Retinal pigment epithelial cell (primary cell): ENCODE measurements at regions not wholly inside any gene's neighbourhood (a gene's known extent, or its start where the extent isn't known, plus 50 kb on each side); places are given as distances from the start of the nearest gene placed in this dataset.

Source experiments
- DNase-seq: peaks from one replicate; pipeline ENCODE4 v3.0.0-alpha.2; 2010; ENCODE audit warnings: low read depth
- H3K4me3 ChIP-seq: 2 replicates; pipeline ENCODE4 v1.5.1; 2011; ENCODE audit warnings: mild to moderate bottlenecking, low read length, control low read depth, moderate library complexity
- CTCF ChIP-seq: conservative IDR thresholded peaks from 2 replicates; pipeline ENCODE4 v1.5.1; 2011; ENCODE audit warnings: low read depth, low read length, control low read depth, inconsistent platforms

- DNase-seq, result no peak
- no peak overlapping the region for H3K4me3 ChIP-seq
- no peak for TF ChIP-seq CTCF
Observed at GRCh38 chr17:74147966-74148365, 55.5 kb upstream of the RPL38 start.

DNA sequence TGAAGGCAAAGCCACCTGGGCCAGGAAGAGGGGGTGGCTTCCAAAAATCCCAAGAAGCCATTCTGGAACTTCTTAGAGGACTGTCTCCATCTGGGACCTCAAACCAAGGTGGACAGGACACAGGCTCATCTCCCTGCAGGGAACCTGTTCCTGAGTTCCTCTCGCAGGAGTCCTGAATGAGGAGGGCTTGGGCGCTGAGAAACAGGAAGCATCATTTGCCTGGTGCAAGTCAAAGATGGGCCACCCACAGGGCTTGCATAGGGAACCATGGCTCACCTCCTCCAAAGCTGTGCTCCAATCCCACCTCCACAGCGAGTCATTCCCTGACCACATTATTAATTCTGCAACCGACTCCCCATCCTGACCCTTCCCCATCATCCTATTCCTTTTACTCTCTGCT, 55.0 kb upstream of the RPL38 start:
- H3K4me3 ChIP-seq, result no peak overlapping the region
- TF ChIP-seq CTCF, result no peak
- no peak for DNase-seq

DNA sequence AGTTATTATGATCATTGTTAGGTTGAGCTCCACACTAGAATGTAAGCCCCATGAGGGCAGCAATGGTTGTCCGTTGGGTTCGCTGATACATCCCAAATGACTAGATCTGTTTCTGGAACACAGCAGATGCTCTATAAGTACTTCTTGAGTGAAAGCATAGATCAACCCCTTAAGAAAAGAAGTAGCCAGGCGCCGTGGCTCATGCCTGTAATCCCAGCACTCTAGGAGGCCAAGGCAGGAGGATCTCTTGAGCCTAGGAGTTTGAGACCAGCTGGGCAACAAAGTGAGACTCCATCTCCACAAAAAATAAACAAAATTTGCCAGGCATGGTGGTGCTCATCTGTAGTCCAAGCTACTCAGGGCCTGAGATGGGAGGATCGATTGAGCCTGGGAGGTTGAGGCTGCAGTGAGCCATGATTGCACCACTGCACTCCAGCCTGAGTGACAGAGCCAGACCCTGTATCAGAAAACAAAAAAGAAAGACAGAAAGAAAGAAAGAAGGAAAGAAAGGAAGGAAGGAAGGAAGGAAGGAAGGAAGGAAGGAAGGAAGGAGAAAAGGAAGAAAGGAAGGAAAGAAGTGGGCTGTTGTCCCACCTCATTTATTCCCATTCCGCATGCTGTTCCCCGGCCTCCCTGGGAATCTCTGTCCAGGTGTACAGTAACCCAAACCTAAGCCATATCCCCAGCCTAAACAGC, 54.4 kb upstream of the RPL38 start:
- no peak overlapping the region for H3K4me3 ChIP-seq
- no peak for DNase-seq
- TF ChIP-seq CTCF, result no peak

DNA sequence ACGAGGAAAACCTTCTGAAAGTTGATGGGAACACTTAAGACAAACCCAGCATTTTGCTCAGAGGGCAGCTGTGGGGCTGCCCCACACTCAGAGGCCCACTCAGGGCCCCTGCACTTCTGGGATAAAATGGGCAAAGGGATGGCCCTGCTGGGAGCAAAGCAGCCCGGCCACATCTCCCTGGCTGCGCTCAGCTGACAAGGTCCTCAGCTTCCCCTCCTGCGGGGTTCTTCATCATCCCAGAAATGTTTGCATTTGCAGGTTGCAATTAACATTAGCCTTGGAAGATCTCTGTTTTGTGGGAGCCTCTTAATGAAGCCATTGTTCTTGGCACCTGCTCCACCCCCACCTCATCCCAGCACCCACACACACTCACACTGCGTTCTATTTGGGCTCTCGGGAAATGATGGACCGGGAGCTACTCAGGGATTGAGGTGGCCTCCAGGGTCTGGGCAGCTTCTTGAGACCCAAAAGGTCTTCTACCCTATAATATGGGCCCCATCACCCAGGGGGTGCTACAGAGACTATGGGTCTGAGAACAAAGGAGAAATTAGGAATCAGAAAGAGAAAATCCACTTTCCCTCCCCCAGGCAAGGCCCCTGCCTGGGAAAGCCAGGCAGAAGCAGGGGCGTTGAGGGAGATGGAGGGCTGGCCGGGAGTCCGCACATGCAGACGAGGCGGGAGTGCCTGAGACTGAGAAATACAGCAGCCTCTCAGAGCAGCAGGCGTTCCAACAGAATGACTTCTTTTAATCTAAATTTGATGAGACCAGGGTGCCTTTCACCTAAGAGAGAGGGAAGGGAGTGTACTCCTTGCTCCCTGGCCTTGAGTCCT, 53.7 kb upstream of the RPL38 start:
- DNase-seq, result no peak
- no peak overlapping the region for H3K4me3 ChIP-seq
- no peak for TF ChIP-seq CTCF

DNA sequence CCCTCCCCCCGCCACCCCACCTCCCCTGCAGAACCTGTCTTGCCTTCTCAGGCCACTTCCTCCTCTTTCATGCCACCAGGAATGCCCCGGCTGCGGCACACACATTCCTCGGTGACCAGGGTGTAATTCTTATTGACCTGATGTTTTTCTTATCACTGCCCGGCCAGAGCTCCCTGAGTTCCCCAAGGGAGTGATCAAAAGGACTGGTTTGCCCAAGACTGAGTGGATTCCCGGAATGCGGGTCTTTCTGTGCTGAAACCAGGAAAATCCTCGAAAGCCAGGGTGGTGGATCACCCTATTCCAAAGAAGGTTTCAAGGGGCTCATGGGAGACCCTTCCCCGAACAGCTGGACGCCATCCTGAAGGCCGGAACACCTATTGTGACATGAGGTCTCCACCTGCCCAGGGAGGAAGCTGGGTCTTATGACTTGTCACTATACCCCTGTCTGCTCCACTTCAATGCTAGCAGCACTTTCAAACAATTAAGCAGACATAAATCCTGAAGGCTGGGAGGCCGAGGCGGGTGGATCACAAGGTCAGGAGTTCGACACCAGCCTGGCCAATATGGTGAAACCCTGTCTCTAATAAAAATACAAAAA, 53.0 kb upstream of the RPL38 start:
- DNase-seq, result no peak
- no peak for TF ChIP-seq CTCF
- no peak overlapping the region for H3K4me3 ChIP-seq

DNA sequence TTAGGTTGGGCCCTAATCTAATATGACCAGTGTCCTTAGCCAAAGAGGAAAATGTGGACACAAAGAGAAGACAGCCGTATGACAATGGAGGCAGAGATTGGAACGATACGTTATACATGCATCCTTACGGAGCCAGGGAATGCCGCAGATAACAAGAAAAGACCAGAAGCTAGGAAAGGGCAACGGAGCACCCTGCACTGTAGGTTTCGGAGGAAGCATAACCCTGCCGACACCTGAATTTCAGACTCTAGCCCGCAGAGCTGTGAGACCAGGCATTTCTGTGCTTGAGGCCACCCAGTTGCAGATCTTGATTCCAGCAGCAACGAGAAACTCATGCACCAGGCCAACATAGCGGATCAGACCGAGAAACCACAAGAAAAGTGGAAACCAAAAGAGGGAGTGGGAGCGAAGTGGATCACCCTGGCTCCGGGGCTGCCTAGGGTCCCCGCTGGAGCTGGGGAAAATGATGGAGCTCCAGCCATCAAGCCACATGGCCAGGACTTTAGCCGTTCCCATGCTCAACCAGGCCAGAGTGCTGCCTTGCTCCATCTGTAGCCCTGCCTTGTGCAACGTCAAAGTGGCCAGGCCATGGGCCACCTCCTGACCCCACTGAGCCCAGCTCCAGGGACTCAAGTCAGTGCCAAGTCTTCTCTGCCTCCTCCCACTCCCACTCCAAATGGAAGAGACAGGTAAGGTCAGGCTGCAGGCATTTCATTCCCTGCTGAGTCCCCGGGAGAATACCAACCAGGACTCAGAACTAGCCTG, 51.7 kb upstream of the RPL38 start:
- H3K4me3 ChIP-seq, result no peak overlapping the region
- no peak for DNase-seq
- TF ChIP-seq CTCF, result no peak
